ENCODE measurements at regions not wholly inside any gene's neighbourhood (a gene's known extent, or its start where the extent isn't known, plus 50 kb on each side); places are given as distances from the start of the nearest gene placed in this dataset.

GRCh38 chr2:3009483-3009882 is 368.1 kb downstream of the EIPR1 start:
- TF ChIP-seq CTCF (IDR thresholded peaks at IDR 0.05): no peak
- TF ChIP-seq POLR2A (IDR thresholded peaks at IDR 0.05): no peak
